K562 (cell line): ENCODE measurements at regions not wholly inside any gene's neighbourhood (a gene's known extent, or its start where the extent isn't known, plus 50 kb on each side); places are given as distances from the start of the nearest gene placed in this dataset.

Experiments
- FOS ChIP-seq: IDR thresholded peaks from 3 replicates; pipeline ENCODE4 v1.6.1; 2011; ENCODE audit not compliant: insufficient read length; ENCODE audit errors: extremely low read depth
- KDM4B ChIP-seq, 2 experiments: fragments of 450-650 bp in 1 of 2; sonication (generic) in 1 of 2; IDR thresholded peaks; 2 replicates each; pipeline ENCODE4 v1.6.1; 2016 to 2017; ENCODE audit warnings: borderline replicate concordance in 2 of 2, antibody characterized with exemption in 1 of 2, low read depth in 1 of 2, mild to moderate bottlenecking in 1 of 2
- MBD2 ChIP-seq: sonication (generic); IDR thresholded peaks from 2 replicates; pipeline ENCODE4 v1.6.1; 2016; ENCODE audit warnings: low read depth, borderline replicate concordance
- NFXL1 ChIP-seq: fragments of 450-650 bp; formaldehyde crosslinking; IDR thresholded peaks from 2 replicates; pipeline ENCODE4 v1.4.0; 2021; ENCODE audit warnings: mild to moderate bottlenecking
- POLR2H ChIP-seq: IDR thresholded peaks from 2 replicates; pipeline ENCODE4 v1.6.1; 2016; ENCODE audit warnings: missing genetic modification characterization, low read depth, mild to moderate bottlenecking, control low read depth, missing compliant biosample characterization, moderate library complexity
- PPARD ChIP-seq: fragments of 250-450 bp; sonication (Bioruptor Pico); IDR thresholded peaks from 2 replicates; pipeline ENCODE4 v1.8.0; 2022; ENCODE audit warnings: inconsistent platforms, mild to moderate bottlenecking, moderate library complexity
- TAF7 ChIP-seq: fragments of 450-650 bp; IDR thresholded peaks from 2 replicates; pipeline ENCODE4 v1.6.1; 2016; ENCODE audit warnings: missing genetic modification characterization, missing compliant biosample characterization
- TCF7 ChIP-seq: sonication (generic); IDR thresholded peaks from 2 replicates; pipeline ENCODE4 v1.6.1; 2016; ENCODE audit warnings: antibody characterized with exemption, borderline replicate concordance
- TCF7L2 ChIP-seq: fragments of 150-350 bp; IDR thresholded peaks from 2 replicates; pipeline ENCODE4 v1.6.1; 2016; ENCODE audit warnings: low read depth, mild to moderate bottlenecking, low read length, moderate library complexity
- TEAD4 ChIP-seq, 2 experiments: sonication (generic) in 1 of 2; formaldehyde crosslinking in 1 of 2; IDR thresholded peaks; 2 replicates each; pipeline versions ENCODE4 v1.6.1 to v1.8.0; 2012 to 2022; ENCODE audit warnings: borderline replicate concordance in 1 of 2, inconsistent platforms in 1 of 2, low read length in 1 of 2, mild to moderate bottlenecking in 1 of 2, missing genetic modification reagents in 1 of 2
- ZNF436 ChIP-seq: fragments of 250-450, 450-650 bp; sonication (Bioruptor Pico); formaldehyde crosslinking; IDR thresholded peaks from 2 replicates; pipeline ENCODE4 v1.7.0; 2020; ENCODE audit warnings: mild to moderate bottlenecking
- ZNF586 ChIP-seq: fragments of 450-650 bp; formaldehyde crosslinking; conservative IDR thresholded peaks from 2 replicates; pipeline ENCODE4 v1.4.0; 2020; ENCODE audit warnings: mild to moderate bottlenecking, moderate library complexity
- ZNF707 ChIP-seq: fragments of 250-450 bp; sonication (Bioruptor Pico); conservative IDR thresholded peaks from 2 replicates; pipeline ENCODE4 v1.8.0; 2022; ENCODE audit warnings: inconsistent platforms, mild to moderate bottlenecking, moderate library complexity
- TF ChIP-seq, protein P1 (sequence below): sonication (generic); formaldehyde crosslinking; IDR thresholded peaks from 2 replicates; pipeline ENCODE4 v1.8.0; 2022; ENCODE audit warnings: mild to moderate bottlenecking, missing genetic modification reagents
- TF ChIP-seq, protein P2 (sequence below): fragments of 450-650 bp; IDR thresholded peaks from 2 replicates; pipeline ENCODE4 v1.6.1; 2016; ENCODE audit warnings: low read depth

- TF ChIP-seq, protein P1, sequence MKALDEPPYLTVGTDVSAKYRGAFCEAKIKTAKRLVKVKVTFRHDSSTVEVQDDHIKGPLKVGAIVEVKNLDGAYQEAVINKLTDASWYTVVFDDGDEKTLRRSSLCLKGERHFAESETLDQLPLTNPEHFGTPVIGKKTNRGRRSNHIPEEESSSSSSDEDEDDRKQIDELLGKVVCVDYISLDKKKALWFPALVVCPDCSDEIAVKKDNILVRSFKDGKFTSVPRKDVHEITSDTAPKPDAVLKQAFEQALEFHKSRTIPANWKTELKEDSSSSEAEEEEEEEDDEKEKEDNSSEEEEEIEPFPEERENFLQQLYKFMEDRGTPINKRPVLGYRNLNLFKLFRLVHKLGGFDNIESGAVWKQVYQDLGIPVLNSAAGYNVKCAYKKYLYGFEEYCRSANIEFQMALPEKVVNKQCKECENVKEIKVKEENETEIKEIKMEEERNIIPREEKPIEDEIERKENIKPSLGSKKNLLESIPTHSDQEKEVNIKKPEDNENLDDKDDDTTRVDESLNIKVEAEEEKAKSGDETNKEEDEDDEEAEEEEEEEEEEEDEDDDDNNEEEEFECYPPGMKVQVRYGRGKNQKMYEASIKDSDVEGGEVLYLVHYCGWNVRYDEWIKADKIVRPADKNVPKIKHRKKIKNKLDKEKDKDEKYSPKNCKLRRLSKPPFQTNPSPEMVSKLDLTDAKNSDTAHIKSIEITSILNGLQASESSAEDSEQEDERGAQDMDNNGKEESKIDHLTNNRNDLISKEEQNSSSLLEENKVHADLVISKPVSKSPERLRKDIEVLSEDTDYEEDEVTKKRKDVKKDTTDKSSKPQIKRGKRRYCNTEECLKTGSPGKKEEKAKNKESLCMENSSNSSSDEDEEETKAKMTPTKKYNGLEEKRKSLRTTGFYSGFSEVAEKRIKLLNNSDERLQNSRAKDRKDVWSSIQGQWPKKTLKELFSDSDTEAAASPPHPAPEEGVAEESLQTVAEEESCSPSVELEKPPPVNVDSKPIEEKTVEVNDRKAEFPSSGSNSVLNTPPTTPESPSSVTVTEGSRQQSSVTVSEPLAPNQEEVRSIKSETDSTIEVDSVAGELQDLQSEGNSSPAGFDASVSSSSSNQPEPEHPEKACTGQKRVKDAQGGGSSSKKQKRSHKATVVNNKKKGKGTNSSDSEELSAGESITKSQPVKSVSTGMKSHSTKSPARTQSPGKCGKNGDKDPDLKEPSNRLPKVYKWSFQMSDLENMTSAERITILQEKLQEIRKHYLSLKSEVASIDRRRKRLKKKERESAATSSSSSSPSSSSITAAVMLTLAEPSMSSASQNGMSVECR (CRISPR knock-in tag) = peak; percentile 79
- TF ChIP-seq MBD2 (peak; percentile 32; the same call in 1 of the 2 replicates), ZNF707 (CRISPR knock-in tag) (no peak), PPARD (CRISPR knock-in tag) (no peak), TCF7 (peak; percentile 53; the same call in 1 of the 2 replicates), FOS (no peak), TAF7 (tag) (peak; percentile 87), ZNF586 (no peak), TCF7L2 (no peak), POLR2H (tag) (peak; percentile 74), NFXL1 (CRISPR knock-in tag) (no peak), TEAD4 (IDR thresholded peaks at IDR 0.05; ENCODE audit: low read length) (peak; percentile 65), TEAD4 (CRISPR knock-in tag; IDR thresholded peaks at IDR 0.05; ENCODE audit: borderline replicate concordance) (no peak), KDM4B (IDR thresholded peaks at IDR 0.05; ENCODE audit: borderline replicate concordance in 2 of 2, low read depth in 1 of 2) (peak in 1 of 2 experiments; percentile 91; a peak in 1 of 4 replicates), ZNF436 (no peak)
- TF ChIP-seq, protein P2, sequence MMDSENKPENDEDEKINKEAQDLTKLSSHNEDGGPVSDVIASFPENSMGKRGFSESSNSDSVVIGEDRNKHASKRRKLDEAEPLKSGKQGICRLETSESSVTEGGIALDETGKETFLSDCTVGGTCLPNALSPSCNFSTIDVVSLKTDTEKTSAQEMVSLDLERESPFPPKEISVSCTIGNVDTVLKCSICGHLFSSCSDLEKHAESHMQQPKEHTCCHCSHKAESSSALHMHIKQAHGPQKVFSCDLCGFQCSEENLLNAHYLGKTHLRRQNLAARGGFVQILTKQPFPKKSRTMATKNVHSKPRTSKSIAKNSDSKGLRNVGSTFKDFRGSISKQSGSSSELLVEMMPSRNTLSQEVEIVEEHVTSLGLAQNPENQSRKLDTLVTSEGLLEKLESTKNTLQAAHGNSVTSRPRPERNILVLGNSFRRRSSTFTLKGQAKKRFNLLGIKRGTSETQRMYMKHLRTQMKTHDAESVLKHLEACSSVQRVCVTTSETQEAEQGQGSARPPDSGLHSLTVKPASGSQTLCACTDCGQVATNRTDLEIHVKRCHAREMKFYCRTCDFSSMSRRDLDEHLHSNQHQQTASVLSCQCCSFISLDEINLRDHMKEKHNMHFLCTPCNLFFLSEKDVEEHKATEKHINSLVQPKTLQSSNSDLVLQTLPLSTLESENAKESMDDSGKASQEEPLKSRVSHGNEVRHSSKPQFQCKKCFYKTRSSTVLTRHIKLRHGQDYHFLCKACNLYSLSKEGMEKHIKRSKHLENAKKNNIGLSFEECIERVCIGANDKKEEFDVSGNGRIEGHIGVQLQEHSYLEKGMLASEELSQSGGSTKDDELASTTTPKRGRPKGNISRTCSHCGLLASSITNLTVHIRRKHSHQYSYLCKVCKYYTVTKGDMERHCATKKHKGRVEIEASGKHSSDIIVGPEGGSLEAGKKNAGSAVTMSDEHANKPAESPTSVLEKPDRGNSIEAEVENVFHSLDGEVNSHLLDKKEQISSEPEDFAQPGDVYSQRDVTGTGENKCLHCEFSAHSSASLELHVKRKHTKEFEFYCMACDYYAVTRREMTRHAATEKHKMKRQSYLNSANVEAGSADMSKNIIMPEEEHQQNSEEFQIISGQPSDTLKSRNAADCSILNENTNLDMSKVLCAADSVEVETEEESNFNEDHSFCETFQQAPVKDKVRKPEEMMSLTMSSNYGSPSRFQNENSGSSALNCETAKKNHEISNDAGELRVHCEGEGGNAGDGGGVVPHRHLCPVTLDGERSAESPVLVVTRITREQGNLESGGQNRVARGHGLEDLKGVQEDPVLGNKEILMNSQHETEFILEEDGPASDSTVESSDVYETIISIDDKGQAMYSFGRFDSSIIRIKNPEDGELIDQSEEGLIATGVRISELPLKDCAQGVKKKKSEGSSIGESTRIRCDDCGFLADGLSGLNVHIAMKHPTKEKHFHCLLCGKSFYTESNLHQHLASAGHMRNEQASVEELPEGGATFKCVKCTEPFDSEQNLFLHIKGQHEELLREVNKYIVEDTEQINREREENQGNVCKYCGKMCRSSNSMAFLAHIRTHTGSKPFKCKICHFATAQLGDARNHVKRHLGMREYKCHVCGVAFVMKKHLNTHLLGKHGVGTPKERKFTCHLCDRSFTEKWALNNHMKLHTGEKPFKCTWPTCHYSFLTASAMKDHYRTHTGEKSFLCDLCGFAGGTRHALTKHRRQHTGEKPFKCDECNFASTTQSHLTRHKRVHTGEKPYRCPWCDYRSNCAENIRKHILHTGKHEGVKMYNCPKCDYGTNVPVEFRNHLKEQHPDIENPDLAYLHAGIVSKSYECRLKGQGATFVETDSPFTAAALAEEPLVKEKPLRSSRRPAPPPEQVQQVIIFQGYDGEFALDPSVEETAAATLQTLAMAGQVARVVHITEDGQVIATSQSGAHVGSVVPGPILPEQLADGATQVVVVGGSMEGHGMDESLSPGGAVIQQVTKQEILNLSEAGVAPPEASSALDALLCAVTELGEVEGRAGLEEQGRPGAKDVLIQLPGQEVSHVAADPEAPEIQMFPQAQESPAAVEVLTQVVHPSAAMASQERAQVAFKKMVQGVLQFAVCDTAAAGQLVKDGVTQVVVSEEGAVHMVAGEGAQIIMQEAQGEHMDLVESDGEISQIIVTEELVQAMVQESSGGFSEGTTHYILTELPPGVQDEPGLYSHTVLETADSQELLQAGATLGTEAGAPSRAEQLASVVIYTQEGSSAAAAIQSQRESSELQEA = no peak
These were observed 91.4 kb upstream of the XIST start (continued) for GRCh38 chrX:73943693-73944562.
